ENCODE measurements at regions not wholly inside any gene's neighbourhood (a gene's known extent, or its start where the extent isn't known, plus 50 kb on each side); places are given as distances from the start of the nearest gene placed in this dataset.
"Not testable (repeated sequence)": the region's sequence is repeated elsewhere in the genome, so short reads cannot be mapped to it uniquely, and the experiment has no call there.

GRCh38 chr17:68097161-68097805 lies 61.7 kb downstream of the KPNA2 start:
- intact Hi-C loops (cut with micrococcal nuclease): no loop called here
- no peak overlapping the region for H3K27ac Mint-ChIP-seq
- H3K36me3 Mint-ChIP-seq (ENCODE audit: low read depth): peaks cover 7% of the 10 kb centered on the region
- peaks cover 11% of the 10 kb centered on the region for H3K9me3 Mint-ChIP-seq
- H3K4me1 Mint-ChIP-seq (ENCODE audit: low read depth): peaks cover 5% of the 10 kb centered on the region
- H3K4me3 Mint-ChIP-seq: no peak overlapping the region
- H3K27me3 Mint-ChIP-seq: no peaks in the 10 kb centered on the region

- H3K4me3 Mint-ChIP-seq; H3K27ac Mint-ChIP-seq; H3K27me3 Mint-ChIP-seq; intact Hi-C loops (cut with micrococcal nuclease): not testable (repeated sequence)
- H3K4me1 Mint-ChIP-seq (ENCODE audit: low read depth): peaks cover 22% of the 10 kb centered on the region
- peaks cover 13% of the 10 kb centered on the region for H3K36me3 Mint-ChIP-seq (ENCODE audit: low read depth)
- H3K9me3 Mint-ChIP-seq: peaks cover 11% of the 10 kb centered on the region
Observed at GRCh38 chr17:68099341-68099753, 63.8 kb downstream of the KPNA2 start.

- intact Hi-C loops (cut with micrococcal nuclease): loop anchor here (10.0 kb wide), 1 partner anchor 45 kb away; no protein-coding TSS in a partner anchor
- H3K9me3 Mint-ChIP-seq: peaks cover 11% of the 10 kb centered on the region
- peak overlapping the region; percentile 95 for H3K27ac Mint-ChIP-seq
- no peak overlapping the region for H3K4me3 Mint-ChIP-seq
- H3K4me1 Mint-ChIP-seq (ENCODE audit: low read depth): peaks cover 26% of the 10 kb centered on the region
- peaks cover 20% of the 10 kb centered on the region for H3K36me3 Mint-ChIP-seq (ENCODE audit: low read depth)
- no peaks in the 10 kb centered on the region for H3K27me3 Mint-ChIP-seq
Observed at GRCh38 chr17:68100000-68100641, 64.6 kb downstream of the KPNA2 start.

- H3K4me1 Mint-ChIP-seq (ENCODE audit: low read depth): peaks cover 26% of the 10 kb centered on the region
- H3K27me3 Mint-ChIP-seq: no peaks in the 10 kb centered on the region
- peak overlapping the region; percentile 92 for H3K4me3 Mint-ChIP-seq
- intact Hi-C loops (cut with micrococcal nuclease): loop anchor here (10.0 kb wide), 1 partner anchor 47 kb away; no protein-coding TSS in a partner anchor
- peak overlapping the region; percentile 95 for H3K27ac Mint-ChIP-seq
- H3K36me3 Mint-ChIP-seq (ENCODE audit: low read depth): peaks cover 26% of the 10 kb centered on the region
- peaks cover 11% of the 10 kb centered on the region for H3K9me3 Mint-ChIP-seq
Observed at GRCh38 chr17:68101075-68101986, 65.8 kb downstream of the KPNA2 start.

- no peaks in the 10 kb centered on the region for H3K27me3 Mint-ChIP-seq
- peak overlapping the region; percentile 95 for H3K27ac Mint-ChIP-seq
- intact Hi-C loops (cut with micrococcal nuclease): loop anchor here (10.0 kb wide), 1 partner anchor 47 kb away; no protein-coding TSS in a partner anchor
- peaks cover 11% of the 10 kb centered on the region for H3K9me3 Mint-ChIP-seq
- peak overlapping the region; percentile 92 for H3K4me3 Mint-ChIP-seq
- H3K36me3 Mint-ChIP-seq (ENCODE audit: low read depth): peaks cover 32% of the 10 kb centered on the region
- peaks cover 26% of the 10 kb centered on the region for H3K4me1 Mint-ChIP-seq (ENCODE audit: low read depth)
Observed at GRCh38 chr17:68101987-68102314, 66.4 kb downstream of the KPNA2 start.

GRCh38 chr17:68102318-68102758 lies 66.8 kb downstream of the KPNA2 start:
- Mint-ChIP-seq H3K4me1 (ENCODE audit: low read depth) (peaks cover 26% of the 10 kb centered on the region), H3K36me3 (ENCODE audit: low read depth) (peaks cover 36% of the 10 kb centered on the region), H3K4me3 (peak overlapping the region; percentile 92)

GRCh38 chr17:68103148-68103547 lies 67.6 kb downstream of the KPNA2 start:
- no peaks in the 10 kb centered on the region for H3K27me3 Mint-ChIP-seq
- H3K4me3 Mint-ChIP-seq: peak overlapping the region; percentile 17
- peaks cover 26% of the 10 kb centered on the region for H3K4me1 Mint-ChIP-seq (ENCODE audit: low read depth)
- no peak overlapping the region for H3K27ac Mint-ChIP-seq
- H3K9me3 Mint-ChIP-seq: peaks cover 11% of the 10 kb centered on the region
- intact Hi-C loops (cut with micrococcal nuclease): loop anchor here (10.0 kb wide), 1 partner anchor 48 kb away; no protein-coding TSS in a partner anchor
- H3K36me3 Mint-ChIP-seq (ENCODE audit: low read depth): peaks cover 40% of the 10 kb centered on the region

More at GRCh38 chr17:68102318-68102758, 66.8 kb downstream of the KPNA2 start:
- Mint-ChIP-seq H3K27ac (peak overlapping the region; percentile 95), H3K27me3 (no peaks in the 10 kb centered on the region), H3K9me3 (peaks cover 11% of the 10 kb centered on the region)
- intact Hi-C loops (cut with micrococcal nuclease): loop anchor here (10.0 kb wide), 1 partner anchor 48 kb away; no protein-coding TSS in a partner anchor

- Mint-ChIP-seq H3K36me3 (ENCODE audit: low read depth) (peaks cover 47% of the 10 kb centered on the region), H3K9me3 (no peaks in the 10 kb centered on the region), H3K27ac (no peak overlapping the region), H3K4me3 (no peak overlapping the region), H3K27me3 (no peaks in the 10 kb centered on the region), H3K4me1 (ENCODE audit: low read depth) (peaks cover 26% of the 10 kb centered on the region)
- intact Hi-C loops (cut with micrococcal nuclease): loop anchor here (10.0 kb wide), 1 partner anchor 51 kb away; no protein-coding TSS in a partner anchor
Observed at GRCh38 chr17:68106085-68106484, 70.5 kb downstream of the KPNA2 start.

GRCh38 chr17:68107373-68107772 lies 71.8 kb downstream of the KPNA2 start:
- Mint-ChIP-seq H3K4me1 (ENCODE audit: low read depth) (peaks cover 20% of the 10 kb centered on the region), H3K9me3 (no peaks in the 10 kb centered on the region), H3K27me3 (no peaks in the 10 kb centered on the region), H3K36me3 (ENCODE audit: low read depth) (peaks cover 44% of the 10 kb centered on the region), H3K4me3 (no peak overlapping the region), H3K27ac (no peak overlapping the region)
- intact Hi-C loops (cut with micrococcal nuclease): loop anchor here (10.0 kb wide), 1 partner anchor 53 kb away; no protein-coding TSS in a partner anchor

- H3K4me3 Mint-ChIP-seq: no peak overlapping the region
- intact Hi-C loops (cut with micrococcal nuclease): loop anchor here (10.0 kb wide), 1 partner anchor 54 kb away; no protein-coding TSS in a partner anchor
- H3K4me1 Mint-ChIP-seq (ENCODE audit: low read depth): peaks cover 12% of the 10 kb centered on the region
- H3K9me3 Mint-ChIP-seq: no peaks in the 10 kb centered on the region
- no peak overlapping the region for H3K27ac Mint-ChIP-seq
- H3K27me3 Mint-ChIP-seq: no peaks in the 10 kb centered on the region
- H3K36me3 Mint-ChIP-seq (ENCODE audit: low read depth): peaks cover 48% of the 10 kb centered on the region
Observed at GRCh38 chr17:68108313-68109000, 72.9 kb downstream of the KPNA2 start.

GRCh38 chr17:68109404-68109803 lies 73.9 kb downstream of the KPNA2 start:
- H3K9me3 Mint-ChIP-seq; H3K4me1 Mint-ChIP-seq (ENCODE audit: low read depth); H3K4me3 Mint-ChIP-seq; H3K27ac Mint-ChIP-seq; H3K27me3 Mint-ChIP-seq: not testable (repeated sequence)
- peaks cover 53% of the 10 kb centered on the region for H3K36me3 Mint-ChIP-seq (ENCODE audit: low read depth)
- intact Hi-C loops (cut with micrococcal nuclease): loop anchor here (10.0 kb wide), 1 partner anchor 55 kb away; no protein-coding TSS in a partner anchor

GRCh38 chr17:68116211-68116610 lies 80.7 kb downstream of the KPNA2 start:
- H3K27me3 Mint-ChIP-seq; H3K4me1 Mint-ChIP-seq (ENCODE audit: low read depth); H3K27ac Mint-ChIP-seq; intact Hi-C loops (cut with micrococcal nuclease); H3K9me3 Mint-ChIP-seq; H3K4me3 Mint-ChIP-seq: not testable (repeated sequence)
- H3K36me3 Mint-ChIP-seq (ENCODE audit: low read depth): peaks cover 87% of the 10 kb centered on the region

GRCh38 chr17:68122587-68122986 lies 87.1 kb downstream of the KPNA2 start:
- no peaks in the 10 kb centered on the region for H3K27me3 Mint-ChIP-seq
- no peak overlapping the region for H3K27ac Mint-ChIP-seq
- H3K4me1 Mint-ChIP-seq (ENCODE audit: low read depth): peaks cover 11% of the 10 kb centered on the region
- H3K4me3 Mint-ChIP-seq: no peak overlapping the region
- peaks cover 8% of the 10 kb centered on the region for H3K9me3 Mint-ChIP-seq
- H3K36me3 Mint-ChIP-seq (ENCODE audit: low read depth): peaks cover 95% of the 10 kb centered on the region
- intact Hi-C loops (cut with micrococcal nuclease): no loop called here
